NB4 (cell line): ENCODE measurements at regions not wholly inside any gene's neighbourhood (a gene's known extent, or its start where the extent isn't known, plus 50 kb on each side); places are given as distances from the start of the nearest gene placed in this dataset.

Experiments
- DNase-seq: peaks from one replicate; pipeline ENCODE4 v3.0.0; 2010; ENCODE audit warnings: low read depth
- H3K4me3 ChIP-seq: one replicate; pipeline ENCODE4 v1.5.1; 2011; ENCODE audit warnings: mild to moderate bottlenecking, low read depth, low read length, moderate library complexity
- CTCF ChIP-seq: IDR thresholded peaks from one replicate; pipeline ENCODE4 v1.5.1; 2012; ENCODE audit warnings: low read depth, low read length
- MYC ChIP-seq: IDR thresholded peaks from 2 replicates; pipeline ENCODE4 v1.6.1; 2011; ENCODE audit warnings: low read depth, low read length
- POLR2A ChIP-seq: IDR thresholded peaks from 2 replicates; pipeline ENCODE4 v1.6.1; 2011; ENCODE audit warnings: mild to moderate bottlenecking; ENCODE audit not compliant: insufficient read length; ENCODE audit errors: extremely low read depth
- TF ChIP-seq, protein P1 (sequence below): IDR thresholded peaks from 2 replicates; pipeline ENCODE4 v1.6.1; 2011; ENCODE audit warnings: low read depth, low read length

DNA sequence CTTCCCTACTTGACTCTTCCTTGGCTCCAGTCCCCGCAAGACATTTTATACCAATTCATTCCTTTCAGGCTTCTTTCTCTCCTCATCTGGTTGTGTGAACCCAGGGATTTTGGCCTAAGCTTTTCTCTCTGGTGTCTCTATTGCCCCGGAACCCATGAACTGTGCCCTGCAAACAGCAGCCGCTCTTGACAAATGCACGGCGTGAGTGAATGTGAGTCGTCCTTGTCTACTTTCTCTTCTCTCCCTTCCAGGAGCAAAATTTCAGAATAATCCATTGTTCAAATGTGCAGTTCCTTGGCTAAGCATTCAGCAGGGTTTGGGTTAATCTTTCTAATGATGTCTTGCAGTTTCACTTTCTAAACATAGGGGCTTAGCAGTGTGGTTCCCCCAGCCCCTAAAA lies 250.4 kb upstream of the IRX4 start:
- TF ChIP-seq POLR2A (no peak), MYC (no peak), CTCF (no peak)
- TF ChIP-seq, protein P1, sequence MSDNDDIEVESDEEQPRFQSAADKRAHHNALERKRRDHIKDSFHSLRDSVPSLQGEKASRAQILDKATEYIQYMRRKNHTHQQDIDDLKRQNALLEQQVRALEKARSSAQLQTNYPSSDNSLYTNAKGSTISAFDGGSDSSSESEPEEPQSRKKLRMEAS, result no peak
- DNase-seq, result no peak
- no peak overlapping the region for H3K4me3 ChIP-seq

DNA sequence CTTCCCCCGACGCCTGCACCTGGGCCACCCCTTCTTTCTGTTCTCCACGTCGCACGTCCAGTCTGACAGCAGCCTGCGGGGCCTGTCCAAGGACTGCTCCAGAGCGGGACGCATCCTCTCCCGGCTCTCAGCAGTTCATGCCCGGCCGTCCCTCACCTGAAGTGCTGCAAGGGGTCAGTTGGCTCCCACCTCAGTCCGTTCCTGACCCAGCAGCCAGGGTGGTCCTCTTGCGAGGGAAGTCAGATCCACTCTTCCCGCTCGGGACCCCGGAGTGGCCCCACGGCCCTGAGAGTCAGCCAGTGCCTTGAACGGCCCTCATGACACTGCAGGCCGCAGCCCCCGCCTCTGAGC lies 249.7 kb upstream of the IRX4 start:
- no peak overlapping the region for H3K4me3 ChIP-seq
- DNase-seq, result no peak
- TF ChIP-seq MYC (no peak), CTCF (no peak), POLR2A (no peak)
- TF ChIP-seq, protein P1, result no peak

DNA sequence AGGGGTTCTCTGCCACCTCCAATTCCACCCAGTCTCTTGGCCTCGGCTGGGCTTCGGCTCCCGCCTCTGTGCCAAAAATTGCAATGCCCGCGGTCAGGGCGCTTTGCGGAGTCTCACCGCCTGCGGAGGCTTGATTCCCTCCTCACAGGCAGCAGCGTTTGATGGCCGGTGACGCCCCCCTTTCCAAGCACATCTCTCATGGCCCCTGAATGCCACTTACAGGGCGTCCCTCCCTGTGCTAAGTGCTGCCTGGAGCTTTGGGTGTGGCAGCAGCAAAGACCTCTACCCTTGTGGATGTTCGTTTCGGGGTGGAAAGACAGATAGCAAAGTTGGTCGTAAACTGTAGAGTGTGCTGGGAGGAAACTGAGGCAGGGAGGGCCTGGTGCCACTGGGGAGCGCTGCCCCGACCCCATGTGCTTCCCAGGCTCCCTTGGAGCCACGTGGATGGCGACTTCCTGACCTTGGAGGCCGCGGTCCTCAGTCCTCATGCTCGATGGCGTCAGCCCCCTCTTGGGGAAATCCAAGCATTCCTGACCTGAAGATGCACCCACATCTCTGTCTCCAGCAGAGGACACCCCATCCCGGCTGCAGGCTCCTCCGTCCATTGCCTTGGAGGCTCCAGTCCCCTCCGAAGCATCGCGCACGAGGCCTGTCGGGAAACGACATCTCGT lies 249.2 kb upstream of the IRX4 start:
- DNase-seq, result no peak
- H3K4me3 ChIP-seq, result no peak overlapping the region
- TF ChIP-seq POLR2A, result no peak
- TF ChIP-seq, protein P1, result no peak
- no peak for TF ChIP-seq MYC
- TF ChIP-seq CTCF, result no peak

- TF ChIP-seq CTCF (no peak), MYC (no peak), POLR2A (no peak)
- TF ChIP-seq, protein P1, result no peak
- H3K4me3 ChIP-seq, result no peak overlapping the region
- no peak for DNase-seq
Measured at GRCh38 chr5:2131196-2131595, 248.5 kb upstream of the IRX4 start.

DNA sequence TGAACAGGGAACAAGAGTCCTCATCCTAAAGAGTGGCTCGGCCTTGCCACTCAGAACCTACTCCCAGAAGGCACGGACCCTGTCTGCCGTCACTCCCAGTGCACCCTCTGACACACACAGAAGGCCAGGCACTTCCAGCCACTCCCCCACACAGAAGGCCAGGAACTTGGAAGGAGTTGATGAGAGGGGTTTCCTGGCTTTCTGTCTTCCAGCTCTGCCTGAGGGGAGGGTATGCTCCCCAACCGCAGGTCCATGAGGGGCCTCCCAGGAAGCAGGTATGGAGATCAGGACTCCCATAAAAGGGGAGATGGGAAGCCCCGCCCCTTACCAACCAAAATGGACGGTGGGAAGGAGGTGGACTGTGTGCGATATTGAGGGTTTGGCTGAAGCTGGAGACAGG lies 247.6 kb upstream of the IRX4 start:
- no peak overlapping the region for H3K4me3 ChIP-seq
- TF ChIP-seq MYC (no peak), CTCF (no peak), POLR2A (no peak)
- TF ChIP-seq, protein P1, result no peak
- DNase-seq, result no peak

DNA sequence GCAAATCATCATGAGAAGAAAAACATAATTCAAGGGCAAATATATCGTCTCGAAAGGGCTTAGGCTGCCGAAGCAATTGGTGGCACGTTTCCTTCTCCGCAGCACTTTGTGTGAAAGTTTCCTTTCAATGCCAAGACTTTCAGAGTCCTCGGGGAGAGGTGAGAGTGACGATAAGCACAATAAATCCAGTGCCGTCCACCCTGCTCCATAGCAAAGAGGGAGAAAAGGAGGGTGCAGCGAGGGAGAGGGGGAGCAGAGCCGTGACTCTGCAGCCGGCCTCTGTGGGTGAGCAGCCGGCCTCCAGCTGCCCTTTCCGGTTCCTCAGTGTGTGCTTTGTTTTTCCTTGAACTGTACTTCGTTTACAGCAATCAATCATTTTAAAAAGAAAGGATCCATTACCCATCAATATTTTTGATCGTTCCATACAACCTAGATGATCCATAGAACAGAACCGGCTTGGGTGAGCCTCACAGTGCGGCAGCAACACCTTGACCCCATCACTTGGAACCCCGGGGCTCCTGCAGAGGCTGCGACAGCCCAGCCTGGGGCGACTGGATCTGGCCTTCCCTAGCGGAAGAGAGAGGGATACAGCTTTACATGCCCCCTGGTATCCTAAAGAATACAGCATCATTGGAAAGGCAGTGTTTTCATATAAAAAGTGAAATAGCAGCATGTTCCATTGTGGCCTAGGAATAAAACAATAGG lies 247.0 kb upstream of the IRX4 start:
- no peak for TF ChIP-seq CTCF
- TF ChIP-seq POLR2A, result no peak
- no peak for TF ChIP-seq MYC
- TF ChIP-seq, protein P1, result no peak
- no peak overlapping the region for H3K4me3 ChIP-seq
- no peak for DNase-seq
